ENCODE measurements at regions not wholly inside any gene's neighbourhood (a gene's known extent, or its start where the extent isn't known, plus 50 kb on each side); places are given as distances from the start of the nearest gene placed in this dataset.
A peak's percentile ranks its signal among the peaks of the same experiment; 100 is the strongest.

- Histone ChIP-seq H3K27ac (ENCODE audit: low read depth, low read length, poor library complexity, severe bottlenecking) (no peak overlapping the region), H3F3A (ENCODE audit: insufficient read depth, low read length) (no peaks in the 10 kb centered on the region), H3K36me3 (ENCODE audit: insufficient read depth, low read length) (no peaks in the 10 kb centered on the region), H3K79me2 (ENCODE audit: insufficient read depth, low read length) (no peaks in the 10 kb centered on the region), H3K4me1 (ENCODE audit: insufficient read depth, low read length, severe bottlenecking) (no peaks in the 10 kb centered on the region), H3K9me3 (ENCODE audit: low read length) (no peaks in the 10 kb centered on the region), H3K27me3 (ENCODE audit: insufficient read depth, low read length) (no peaks in the 10 kb centered on the region), H4K20me1 (ENCODE audit: insufficient read depth, low read length) (no peaks in the 10 kb centered on the region), H3K4me3 (ENCODE audit: low read depth, low read length, poor library complexity, severe bottlenecking) (no peak overlapping the region), H2AFZ (ENCODE audit: low read length) (no peak overlapping the region), H3K4me2 (ENCODE audit: low read length) (no peak overlapping the region), H3K9ac (ENCODE audit: low read length) (no peak overlapping the region), H3K9me2 (ENCODE audit: low read depth, low read length) (no peaks in the 10 kb centered on the region)
- no peak for TF ChIP-seq EZH2 (IDR thresholded peaks at IDR 0.05; ENCODE audit: borderline replicate concordance, low read length)
- TF ChIP-seq, protein P1, sequence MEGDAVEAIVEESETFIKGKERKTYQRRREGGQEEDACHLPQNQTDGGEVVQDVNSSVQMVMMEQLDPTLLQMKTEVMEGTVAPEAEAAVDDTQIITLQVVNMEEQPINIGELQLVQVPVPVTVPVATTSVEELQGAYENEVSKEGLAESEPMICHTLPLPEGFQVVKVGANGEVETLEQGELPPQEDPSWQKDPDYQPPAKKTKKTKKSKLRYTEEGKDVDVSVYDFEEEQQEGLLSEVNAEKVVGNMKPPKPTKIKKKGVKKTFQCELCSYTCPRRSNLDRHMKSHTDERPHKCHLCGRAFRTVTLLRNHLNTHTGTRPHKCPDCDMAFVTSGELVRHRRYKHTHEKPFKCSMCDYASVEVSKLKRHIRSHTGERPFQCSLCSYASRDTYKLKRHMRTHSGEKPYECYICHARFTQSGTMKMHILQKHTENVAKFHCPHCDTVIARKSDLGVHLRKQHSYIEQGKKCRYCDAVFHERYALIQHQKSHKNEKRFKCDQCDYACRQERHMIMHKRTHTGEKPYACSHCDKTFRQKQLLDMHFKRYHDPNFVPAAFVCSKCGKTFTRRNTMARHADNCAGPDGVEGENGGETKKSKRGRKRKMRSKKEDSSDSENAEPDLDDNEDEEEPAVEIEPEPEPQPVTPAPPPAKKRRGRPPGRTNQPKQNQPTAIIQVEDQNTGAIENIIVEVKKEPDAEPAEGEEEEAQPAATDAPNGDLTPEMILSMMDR (IDR thresholded peaks at IDR 0.05; ENCODE audit: low read length), result no peak
Measured at GRCh38 chr4:170818786-170819185, 729.0 kb upstream of the AADAT start.

DNA sequence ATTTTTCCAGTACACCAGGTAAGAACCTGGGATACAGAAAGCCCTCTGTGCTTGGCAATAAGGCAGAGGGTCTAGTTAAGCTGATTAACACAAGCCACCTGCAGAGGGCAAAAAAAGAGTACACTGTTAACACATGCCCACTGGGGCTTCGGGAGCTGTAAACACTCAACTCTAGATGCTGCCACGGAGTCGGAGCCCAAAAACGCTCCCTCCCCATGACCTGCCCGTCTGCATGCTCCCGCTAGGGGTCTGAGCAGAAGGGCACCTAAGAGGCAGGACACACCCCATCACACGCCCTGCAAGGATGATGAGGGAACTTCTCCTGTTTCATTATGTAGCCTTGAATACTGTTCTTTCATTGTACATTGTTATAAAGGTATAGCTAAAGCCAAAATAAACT is 715.6 kb upstream of the AADAT start:
- H3K27ac ChIP-seq (ENCODE audit: low read depth, low read length, poor library complexity, severe bottlenecking), result no peak overlapping the region
- no peaks in the 10 kb centered on the region for H3K9me2 ChIP-seq (ENCODE audit: low read depth, low read length)
- H3K4me3 ChIP-seq (ENCODE audit: low read depth, low read length, poor library complexity, severe bottlenecking), result no peak overlapping the region
- H3K36me3 ChIP-seq (ENCODE audit: insufficient read depth, low read length), result no peaks in the 10 kb centered on the region
- TF ChIP-seq, protein P1 (IDR thresholded peaks at IDR 0.05; ENCODE audit: low read length), result peak; percentile 13; the same call in 1 of the 2 replicates
- TF ChIP-seq EZH2 (IDR thresholded peaks at IDR 0.05; ENCODE audit: borderline replicate concordance, low read length), result no peak
- no peaks in the 10 kb centered on the region for H3K27me3 ChIP-seq (ENCODE audit: insufficient read depth, low read length)
- H3K9ac ChIP-seq (ENCODE audit: low read length), result no peak overlapping the region
- no peaks in the 10 kb centered on the region for H3K9me3 ChIP-seq (ENCODE audit: low read length)
- no peaks in the 10 kb centered on the region for H3F3A ChIP-seq (ENCODE audit: insufficient read depth, low read length)
- H3K79me2 ChIP-seq (ENCODE audit: insufficient read depth, low read length), result no peaks in the 10 kb centered on the region
- no peaks in the 10 kb centered on the region for H4K20me1 ChIP-seq (ENCODE audit: insufficient read depth, low read length)
- H3K4me1 ChIP-seq (ENCODE audit: insufficient read depth, low read length, severe bottlenecking), result no peaks in the 10 kb centered on the region
- no peak overlapping the region for H2AFZ ChIP-seq (ENCODE audit: low read length)
- H3K4me2 ChIP-seq (ENCODE audit: low read length), result no peak overlapping the region

- no peak overlapping the region for H2AFZ ChIP-seq (ENCODE audit: low read length)
- no peaks in the 10 kb centered on the region for H3K27me3 ChIP-seq (ENCODE audit: insufficient read depth, low read length)
- no peaks in the 10 kb centered on the region for H3K9me2 ChIP-seq (ENCODE audit: low read depth, low read length)
- H3K4me2 ChIP-seq (ENCODE audit: low read length), result no peak overlapping the region
- H3K27ac ChIP-seq (ENCODE audit: low read depth, low read length, poor library complexity, severe bottlenecking), result no peak overlapping the region
- H3K4me3 ChIP-seq (ENCODE audit: low read depth, low read length, poor library complexity, severe bottlenecking), result no peak overlapping the region
- H3K4me1 ChIP-seq (ENCODE audit: insufficient read depth, low read length, severe bottlenecking), result no peaks in the 10 kb centered on the region
- no peaks in the 10 kb centered on the region for H3F3A ChIP-seq (ENCODE audit: insufficient read depth, low read length)
- H4K20me1 ChIP-seq (ENCODE audit: insufficient read depth, low read length), result no peaks in the 10 kb centered on the region
- no peaks in the 10 kb centered on the region for H3K79me2 ChIP-seq (ENCODE audit: insufficient read depth, low read length)
- no peak overlapping the region for H3K9ac ChIP-seq (ENCODE audit: low read length)
- no peaks in the 10 kb centered on the region for H3K36me3 ChIP-seq (ENCODE audit: insufficient read depth, low read length)
- TF ChIP-seq EZH2 (IDR thresholded peaks at IDR 0.05; ENCODE audit: borderline replicate concordance, low read length), result no peak
- TF ChIP-seq, protein P1 (IDR thresholded peaks at IDR 0.05; ENCODE audit: low read length), result no peak
- no peaks in the 10 kb centered on the region for H3K9me3 ChIP-seq (ENCODE audit: low read length)
Measured at GRCh38 chr4:170804930-170805329, 715.2 kb upstream of the AADAT start.

All from OCI-LY1 (cell line).